Skin epidermis (tissue), 12 donors: ENCODE measurements at regions not wholly inside any gene's neighbourhood (a gene's known extent, or its start where the extent isn't known, plus 50 kb on each side); places are given as distances from the start of the nearest gene placed in this dataset.
A peak's percentile ranks its signal among the peaks of the same experiment; 100 is the strongest.

ENCODE experiments used
- H3K27ac ChIP-seq, 21 experiments: fragments of 200-600 bp; sonication (generic) in 11 of 21; one replicate each; pipeline ENCODE4 v1.5.0; 2020; ENCODE audit warnings: mild to moderate bottlenecking in 3 of 21, inconsistent platforms in 2 of 21, moderate library complexity in 2 of 21
- H3K4me3 ChIP-seq, 7 experiments: fragments of 200-600 bp; sonication (generic) in 2 of 7; one replicate each; pipeline ENCODE4 v1.5.0; 2020; ENCODE audit warnings: inconsistent platforms in 2 of 7, mild to moderate bottlenecking in 2 of 7, moderate library complexity in 1 of 7

DNA sequence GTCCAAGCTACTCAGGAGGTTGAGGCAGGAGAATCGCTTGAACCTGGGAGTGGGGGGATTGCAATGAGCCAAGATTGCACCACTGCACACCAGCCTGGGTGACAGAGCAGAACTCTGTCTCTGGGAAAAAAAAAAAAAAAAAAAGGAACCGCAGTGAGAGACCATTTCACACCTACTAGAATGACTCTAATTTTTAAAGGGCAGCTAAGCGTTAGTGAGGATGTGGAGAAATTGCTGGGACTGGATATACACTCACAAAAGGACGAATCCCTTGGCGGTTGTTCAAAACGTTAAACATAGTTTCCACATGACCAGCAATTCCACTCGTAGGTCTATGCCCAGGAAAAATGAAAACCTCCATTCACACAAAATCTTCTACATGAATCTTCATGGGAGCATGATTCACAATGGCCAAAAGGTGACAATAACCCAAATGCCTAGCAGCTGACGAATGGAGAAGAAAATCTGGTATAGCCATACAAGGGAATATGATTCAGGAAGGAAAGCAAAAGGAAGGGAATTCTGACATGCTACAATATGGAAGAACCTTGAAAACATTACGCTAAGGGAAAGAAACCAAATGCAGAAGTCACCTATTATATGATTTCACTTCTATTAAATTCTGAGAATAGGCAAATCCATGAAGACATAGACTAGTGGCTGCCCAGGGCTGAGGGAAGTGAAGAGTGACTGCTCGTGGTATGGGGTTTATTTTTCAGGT lies 127.0 kb downstream of the CHSY1 start:
- Histone ChIP-seq H3K27ac (peak overlapping the region in 6 of 21 experiments; percentile 0 to 89 (median 48)), H3K4me3 (no peak overlapping the region)

GRCh38 chr15:101123222-101123910 lies 128.5 kb downstream of the CHSY1 start:
- H3K27ac ChIP-seq, result peak overlapping the region in 10 of 21 experiments; percentile 5 to 81 (median 44)
- no peak overlapping the region for H3K4me3 ChIP-seq

DNA sequence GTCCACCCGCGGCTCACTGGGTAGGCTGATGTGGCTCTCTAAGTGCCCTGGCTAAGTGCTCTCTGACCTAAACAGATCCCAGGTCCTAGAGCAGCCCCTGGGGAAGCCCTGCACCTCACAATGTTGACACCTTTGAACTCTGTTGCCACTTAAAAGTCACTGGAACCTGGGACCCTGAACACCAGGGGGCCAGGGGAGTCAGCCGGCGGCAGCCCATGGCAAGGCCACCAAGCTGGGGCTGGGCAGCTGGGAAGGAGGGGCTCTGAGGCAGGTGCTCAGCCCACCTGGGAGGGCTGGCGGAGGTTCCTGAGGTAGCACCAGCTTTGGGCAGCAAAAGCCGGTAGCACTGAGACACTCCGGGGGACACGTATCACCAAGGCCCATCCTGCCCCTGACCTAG lies 129.0 kb downstream of the CHSY1 start:
- Histone ChIP-seq H3K27ac (peak overlapping the region in 10 of 21 experiments; percentile 56 to 85 (median 80)), H3K4me3 (no peak overlapping the region)

DNA sequence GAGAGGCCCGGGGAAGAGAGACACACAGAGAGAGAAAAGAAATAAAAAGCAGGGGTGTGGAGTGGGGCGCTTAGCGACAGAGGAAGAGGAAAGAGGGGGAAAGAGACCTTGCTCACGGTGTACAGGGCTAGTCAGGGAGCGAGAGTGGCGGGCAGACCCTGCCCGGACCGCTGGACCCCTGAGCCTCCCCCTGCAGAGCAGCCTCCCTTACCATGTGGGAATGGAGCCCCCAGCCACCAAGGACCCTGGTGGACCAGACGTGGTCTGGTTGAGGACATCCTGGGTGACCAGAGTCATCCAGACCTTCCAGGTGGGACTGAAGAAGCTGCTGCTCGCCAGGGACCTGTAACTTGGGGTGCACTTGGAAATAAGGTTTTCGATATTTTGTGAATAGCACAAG lies 129.6 kb downstream of the CHSY1 start:
- peak overlapping the region in 20 of 21 experiments; percentile 4 to 85 (median 74) for H3K27ac ChIP-seq
- peak overlapping the region in 2 of 7 experiments; percentile 3 to 18 for H3K4me3 ChIP-seq

DNA sequence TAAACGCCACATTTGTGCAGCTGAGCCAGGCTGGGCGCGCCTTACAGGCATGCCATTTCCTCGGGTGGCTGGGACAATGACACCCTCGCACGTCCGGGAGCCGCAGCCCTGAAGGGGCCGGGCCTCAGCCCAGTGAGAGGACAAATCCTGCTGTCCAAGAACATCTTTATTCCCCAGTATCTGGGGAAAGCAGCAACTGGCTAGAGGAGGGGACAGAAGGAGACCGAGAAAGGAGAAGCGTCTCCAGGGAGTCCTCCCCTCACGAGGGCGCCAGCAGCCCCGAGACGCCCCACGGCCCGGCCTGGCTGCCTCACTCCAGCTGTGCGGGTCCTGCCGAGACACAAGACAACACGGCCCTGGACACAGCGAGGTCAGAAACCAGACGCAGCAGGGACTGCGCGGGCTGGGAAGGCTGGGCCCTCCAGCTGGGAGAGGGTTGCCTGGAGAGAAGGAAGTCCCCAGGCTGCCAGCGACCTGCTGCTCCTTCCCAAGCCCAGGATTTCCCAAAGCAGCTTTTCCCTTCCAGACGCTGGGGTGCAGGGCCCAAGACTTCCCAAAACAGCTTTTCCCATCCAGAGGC lies 130.2 kb downstream of the CHSY1 start:
- Histone ChIP-seq H3K27ac (peak overlapping the region; percentile 4 to 85 (median 73)), H3K4me3 (peak overlapping the region in 3 of 7 experiments; percentile 3 to 18 (median 15))

DNA sequence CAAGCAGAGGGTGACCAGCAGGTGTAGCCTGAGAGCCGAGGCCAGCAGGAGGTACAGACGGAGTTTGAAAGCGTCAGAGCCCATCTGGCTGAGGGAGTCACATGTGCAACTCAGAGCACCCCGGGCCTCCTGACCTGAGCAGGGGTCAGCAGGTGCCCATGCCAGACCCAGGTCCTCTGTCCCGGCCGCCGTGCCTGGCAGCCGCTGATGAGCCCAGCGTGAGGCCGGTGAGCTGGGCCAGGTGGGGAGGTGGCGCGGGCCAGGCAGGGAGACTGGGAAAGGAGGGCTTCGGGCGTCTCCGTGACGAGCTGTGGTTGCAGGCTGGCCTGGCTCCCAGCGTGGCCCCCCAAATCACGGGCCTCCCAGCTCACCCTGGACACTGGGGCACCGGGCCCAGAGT lies 130.9 kb downstream of the CHSY1 start:
- H3K4me3 ChIP-seq, result no peak overlapping the region
- H3K27ac ChIP-seq, result peak overlapping the region in 19 of 21 experiments; percentile 4 to 85 (median 76)

DNA sequence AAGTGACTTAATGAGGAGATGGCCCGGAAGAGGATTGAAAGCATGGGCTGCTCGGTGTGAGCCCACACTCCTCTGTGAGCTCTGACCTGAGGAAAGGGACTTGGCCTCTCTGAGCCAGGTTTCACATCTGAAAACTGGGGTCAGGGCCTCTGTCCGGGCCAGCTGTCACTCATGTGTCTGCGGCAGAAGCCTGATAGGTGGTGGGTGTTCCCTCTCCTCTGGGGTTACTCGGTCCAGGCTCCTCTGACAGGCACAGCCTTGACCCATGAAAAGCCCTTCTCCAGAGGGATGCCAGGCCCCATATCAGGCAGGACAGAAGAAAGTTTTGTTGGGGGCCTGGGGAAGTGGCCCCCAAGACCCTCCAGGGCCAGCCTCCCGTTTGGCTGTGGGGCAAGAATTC lies 131.4 kb downstream of the CHSY1 start:
- Histone ChIP-seq H3K27ac (peak overlapping the region in 2 of 21 experiments; percentile 76 to 81), H3K4me3 (no peak overlapping the region)
